ENCODE measurements at regions not wholly inside any gene's neighbourhood (a gene's known extent, or its start where the extent isn't known, plus 50 kb on each side); places are given as distances from the start of the nearest gene placed in this dataset.
"Not testable (repeated sequence)": the region's sequence is repeated elsewhere in the genome, so short reads cannot be mapped to it uniquely, and the experiment has no call there.

DNA sequence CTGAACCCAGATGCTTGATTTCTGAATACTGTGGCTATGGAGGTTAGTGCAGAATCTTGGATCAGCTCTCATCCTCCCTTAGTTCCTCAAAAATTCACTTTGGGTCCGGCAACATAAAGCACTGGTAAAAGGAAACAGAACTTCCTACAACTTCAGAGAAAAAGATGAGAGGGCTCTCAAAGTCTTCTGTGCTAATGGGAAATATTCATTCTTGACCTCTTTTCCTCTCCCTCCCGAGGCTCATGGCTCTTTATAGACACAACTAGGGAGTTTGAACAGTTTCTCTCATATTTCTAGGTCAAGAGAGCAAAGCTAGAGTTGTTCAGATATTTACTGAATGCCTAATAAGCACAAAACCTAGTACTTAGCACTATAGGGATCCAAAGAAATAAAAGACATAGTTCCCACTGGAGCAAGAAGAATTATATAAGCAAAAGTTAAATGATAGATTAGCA lies 124.1 kb upstream of the TCF21 start:
- Histone ChIP-seq H3K4me1 (peaks cover 7% of the 10 kb centered on the region), H3K27ac (no peak overlapping the region), H3K27me3 (no peaks in the 10 kb centered on the region), H3K9me3 (replicated peaks) (no peaks in the 10 kb centered on the region), H3K4me3 (no peak overlapping the region), H3K36me3 (no peaks in the 10 kb centered on the region)
- DNase-seq: no peak

DNA sequence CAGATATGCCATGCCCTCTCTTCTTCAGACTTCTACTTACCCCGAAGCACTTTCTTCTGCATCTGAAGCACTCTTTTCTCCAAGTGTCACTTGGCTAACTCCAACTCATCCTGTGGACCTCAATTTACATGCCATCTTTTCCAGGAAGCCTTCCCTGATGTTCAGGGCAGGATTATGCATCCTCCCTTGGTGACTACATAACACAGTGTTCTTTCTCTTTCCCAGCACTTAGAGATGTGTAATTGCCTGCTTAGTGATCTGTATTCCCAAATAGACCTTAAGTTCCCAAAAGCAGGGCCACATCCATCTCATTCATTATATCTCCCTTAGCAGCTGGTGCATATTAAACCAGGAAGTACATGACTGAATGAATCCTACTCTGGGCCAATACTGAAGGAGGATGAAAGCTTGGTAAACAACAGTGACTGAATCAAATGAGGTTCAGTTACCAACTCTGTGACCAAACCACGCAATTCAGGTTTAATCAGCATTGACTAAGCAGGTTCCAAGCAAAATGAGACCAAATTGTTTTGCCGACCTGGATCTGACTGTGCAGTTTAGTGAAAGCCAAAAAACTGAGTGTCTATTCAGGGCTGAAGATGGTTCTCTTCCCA lies 121.4 kb upstream of the TCF21 start:
- no peak for DNase-seq
- Histone ChIP-seq H3K9me3 (replicated peaks) (no peaks in the 10 kb centered on the region), H3K36me3 (no peaks in the 10 kb centered on the region), H3K27ac (no peak overlapping the region), H3K4me1 (peaks cover 7% of the 10 kb centered on the region), H3K4me3 (no peak overlapping the region), H3K27me3 (no peaks in the 10 kb centered on the region)

DNA sequence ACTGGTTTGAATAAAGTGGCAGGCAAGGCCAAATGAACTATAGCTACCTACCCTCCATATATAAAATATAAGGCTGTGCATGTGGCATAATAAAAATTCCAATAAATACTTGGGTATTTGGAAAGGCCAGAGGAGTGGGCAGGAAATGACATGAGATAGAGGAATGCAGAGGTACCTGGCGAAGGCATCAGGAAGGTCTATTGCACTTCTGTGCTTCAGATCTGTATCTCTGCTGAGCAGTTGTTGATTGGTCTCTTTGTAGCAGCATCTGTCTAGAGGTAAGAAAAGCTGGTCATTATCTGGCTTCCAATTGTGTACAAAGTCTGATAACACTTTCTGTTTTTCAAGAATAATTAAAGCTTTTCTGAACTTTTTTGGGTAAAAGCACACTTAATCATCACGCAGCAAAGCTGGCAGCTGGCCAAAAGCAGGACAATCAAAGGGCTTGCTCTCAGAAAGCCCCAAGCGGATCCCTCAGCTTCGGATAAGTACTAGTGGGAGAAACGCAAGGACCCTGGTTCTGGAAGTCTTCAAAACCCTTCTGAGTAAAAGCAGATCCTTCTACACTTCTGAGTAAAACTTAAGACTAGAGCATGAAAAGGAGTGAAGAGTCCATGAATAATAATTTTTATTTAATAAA lies 120.1 kb upstream of the TCF21 start:
- Histone ChIP-seq H3K27me3 (no peaks in the 10 kb centered on the region), H3K9me3 (replicated peaks) (no peaks in the 10 kb centered on the region), H3K36me3 (no peaks in the 10 kb centered on the region), H3K4me1 (peaks cover 7% of the 10 kb centered on the region), H3K4me3 (no peak overlapping the region), H3K27ac (no peak overlapping the region)
- DNase-seq: peak; percentile 16 to 38

DNA sequence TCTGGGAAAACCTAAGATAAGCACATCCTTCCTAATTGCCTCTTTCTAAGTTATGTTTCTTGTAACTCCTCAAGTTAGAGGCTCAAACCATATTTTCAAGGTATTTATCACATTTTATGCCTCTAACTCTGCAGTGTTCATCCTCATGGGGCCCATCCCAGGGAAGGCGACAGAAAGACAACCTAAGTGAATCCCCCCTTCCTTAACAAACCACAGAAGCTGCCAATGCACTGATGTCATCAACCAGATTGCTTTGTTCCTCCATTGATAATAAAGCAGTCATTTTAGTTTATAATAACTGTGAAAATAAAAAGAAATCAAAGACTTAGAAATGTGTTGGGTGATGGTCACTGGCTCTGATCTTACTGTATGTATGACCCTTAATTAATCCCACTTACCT lies 119.5 kb upstream of the TCF21 start:
- no peak overlapping the region for H3K4me3 ChIP-seq

DNA sequence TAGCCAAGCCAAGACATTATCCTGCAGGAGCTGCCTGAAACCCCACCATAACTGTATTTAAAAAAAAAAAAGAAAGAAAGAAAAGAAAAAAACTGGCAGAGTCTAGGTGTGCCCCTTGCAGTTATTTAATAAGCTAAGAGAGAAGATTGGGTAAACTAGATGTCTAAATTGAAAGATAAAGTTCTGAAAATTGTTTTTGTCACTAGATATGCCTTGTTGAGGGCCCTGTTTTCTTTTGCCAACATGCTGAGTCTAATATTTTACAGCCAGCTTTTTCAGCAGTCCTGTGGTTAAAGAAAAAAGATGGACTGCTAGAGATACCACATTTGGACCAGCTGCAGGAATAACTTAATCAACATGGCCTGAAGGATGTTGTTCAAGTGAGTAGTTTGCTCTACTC lies 116.3 kb upstream of the TCF21 start:
- Histone ChIP-seq H3K36me3 (no peaks in the 10 kb centered on the region), H3K27me3 (no peaks in the 10 kb centered on the region)
- DNase-seq: no peak

More for the DNA sequence above, 119.5 kb upstream of the TCF21 start:
- no peak overlapping the region for H3K27ac ChIP-seq
- H3K27me3 ChIP-seq: no peaks in the 10 kb centered on the region
- no peaks in the 10 kb centered on the region for H3K36me3 ChIP-seq
- H3K4me1 ChIP-seq: peaks cover 3% of the 10 kb centered on the region
- H3K9me3 ChIP-seq (replicated peaks): no peaks in the 10 kb centered on the region
- DNase-seq: peak; percentile 9 to 25

DNA sequence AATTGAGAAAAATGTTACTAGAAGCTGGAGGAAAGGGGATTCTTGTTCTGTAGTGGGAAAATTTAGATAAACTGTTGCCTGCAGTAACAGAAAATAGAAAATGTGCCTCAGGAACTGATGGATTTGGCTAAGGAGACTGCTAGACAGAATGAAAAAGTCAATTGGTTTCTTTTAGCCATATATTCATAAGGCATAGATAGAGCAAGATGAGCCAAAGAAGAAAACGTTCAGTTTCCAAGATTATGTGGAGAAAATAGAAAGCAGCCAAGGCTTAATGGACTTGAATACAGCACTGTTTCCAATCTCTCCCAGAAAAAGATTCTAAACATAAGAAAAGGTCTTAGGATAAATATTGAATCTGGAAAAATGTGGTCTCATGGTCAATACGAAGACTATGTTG lies 115.1 kb upstream of the TCF21 start:
- H3K27ac ChIP-seq: no peak overlapping the region
- no peak for DNase-seq
- no peaks in the 10 kb centered on the region for H3K27me3 ChIP-seq
- no peak overlapping the region for H3K4me3 ChIP-seq
- H3K4me1 ChIP-seq: peaks cover 3% of the 10 kb centered on the region; the same call in 1 of the 2 replicates
- no peaks in the 10 kb centered on the region for H3K9me3 ChIP-seq (replicated peaks)
- no peaks in the 10 kb centered on the region for H3K36me3 ChIP-seq

More for the DNA sequence above, 116.3 kb upstream of the TCF21 start:
- Histone ChIP-seq H3K4me1 (peaks cover 3% of the 10 kb centered on the region; the same call in 1 of the 2 replicates), H3K9me3 (replicated peaks) (no peaks in the 10 kb centered on the region), H3K27ac (no peak overlapping the region), H3K4me3 (no peak overlapping the region)

DNA sequence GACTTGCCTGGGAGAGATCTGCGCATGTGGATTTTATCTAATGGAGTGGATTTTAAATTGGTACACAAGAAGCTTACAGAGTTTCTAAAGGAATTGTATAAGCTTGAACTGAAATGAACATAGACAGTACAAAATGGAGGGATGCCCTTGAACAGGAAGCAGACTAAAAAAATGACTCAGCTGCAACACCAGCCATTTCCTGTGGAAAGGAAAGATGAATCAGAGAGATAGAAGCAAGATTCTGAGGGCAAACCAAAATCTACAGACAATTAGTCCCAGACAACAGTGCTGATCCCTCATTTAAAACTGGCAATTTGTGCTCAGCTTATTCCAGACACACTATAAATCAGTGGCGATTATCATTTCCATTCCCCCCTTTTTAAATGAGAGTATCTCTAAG lies 114.6 kb upstream of the TCF21 start:
- no peak overlapping the region for H3K4me3 ChIP-seq
- H3K36me3 ChIP-seq: no peaks in the 10 kb centered on the region
- H3K4me1 ChIP-seq: peaks cover under 1% of the 10 kb centered on the region; the same call in 1 of the 2 replicates
- no peak overlapping the region for H3K27ac ChIP-seq
- H3K27me3 ChIP-seq: no peaks in the 10 kb centered on the region
- no peak for DNase-seq
- no peaks in the 10 kb centered on the region for H3K9me3 ChIP-seq (replicated peaks)

DNA sequence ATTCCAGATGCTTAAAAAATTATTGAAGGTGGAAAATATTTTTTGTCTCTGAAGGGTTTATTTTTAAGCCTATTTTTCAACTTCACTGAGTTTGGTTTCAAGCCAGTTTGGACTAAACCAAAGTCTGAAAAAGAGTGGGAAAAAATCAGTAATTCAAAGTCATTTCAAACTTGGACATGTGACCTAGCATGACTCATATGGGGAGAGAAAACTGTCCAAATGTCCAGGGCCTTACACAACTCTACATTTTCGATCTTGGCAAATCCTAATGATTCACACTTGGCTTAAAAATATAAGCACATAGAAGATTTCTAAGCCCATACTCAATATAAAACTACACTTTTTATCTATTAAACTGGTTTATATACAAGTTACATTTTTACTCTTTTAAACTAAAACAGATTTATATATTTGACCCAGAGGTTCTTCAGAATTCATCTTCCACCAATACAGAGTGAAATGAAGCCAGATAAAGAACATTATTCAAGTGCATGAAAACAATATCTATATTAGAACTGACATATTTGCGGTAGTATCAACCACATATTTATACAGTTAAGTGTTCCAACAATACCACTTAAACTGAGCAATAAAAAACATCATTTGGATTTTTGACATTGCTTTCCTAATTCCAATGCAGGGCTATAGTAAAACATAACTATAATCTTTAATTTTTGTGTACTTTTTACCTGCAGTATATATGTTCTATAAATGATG lies 110.3 kb upstream of the TCF21 start:
- H3K4me3 ChIP-seq: no peak overlapping the region
- no peaks in the 10 kb centered on the region for H3K4me1 ChIP-seq
- H3K27ac ChIP-seq: no peak overlapping the region
- no peaks in the 10 kb centered on the region for H3K27me3 ChIP-seq
- no peak for DNase-seq
- no peaks in the 10 kb centered on the region for H3K36me3 ChIP-seq
- H3K9me3 ChIP-seq (replicated peaks): no peaks in the 10 kb centered on the region

DNA sequence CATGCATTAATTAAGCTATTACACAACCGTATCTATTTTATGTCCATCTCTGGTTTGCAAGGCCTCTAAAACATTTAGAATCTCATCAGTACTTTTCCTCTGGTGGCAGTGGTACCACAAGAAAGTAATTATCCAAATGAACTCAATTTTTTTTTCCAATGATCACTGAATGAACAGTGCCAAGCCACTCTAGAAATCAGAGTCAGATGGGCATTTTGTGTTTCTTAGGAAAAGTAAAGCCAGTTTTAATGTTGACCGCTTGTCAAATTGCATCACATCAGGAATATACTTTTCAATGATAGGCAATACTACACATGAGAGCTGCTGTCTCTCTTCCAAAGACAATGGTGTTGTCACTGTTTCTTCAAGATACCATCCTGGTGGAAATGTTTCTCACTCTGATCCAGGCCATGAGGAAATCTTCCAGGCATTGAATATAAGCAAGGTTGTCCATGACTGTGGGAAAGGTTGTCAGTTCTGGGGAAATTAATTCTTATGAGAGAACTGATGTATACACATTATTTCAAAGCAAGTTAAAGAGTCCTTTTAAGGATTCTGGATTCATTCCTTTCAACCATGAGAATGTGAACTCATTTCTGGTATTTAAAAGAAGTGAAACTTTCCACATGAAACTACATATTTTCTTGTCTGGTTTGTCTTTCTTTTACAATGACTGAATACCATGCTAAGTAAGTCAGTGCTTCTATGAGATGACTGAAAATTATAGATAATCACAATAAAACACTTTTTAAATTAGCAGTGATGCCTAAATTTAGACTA lies 108.8 kb upstream of the TCF21 start:
- no peak overlapping the region for H3K4me3 ChIP-seq
- no peaks in the 10 kb centered on the region for H3K4me1 ChIP-seq
- no peaks in the 10 kb centered on the region for H3K36me3 ChIP-seq
- DNase-seq: no peak
- H3K9me3 ChIP-seq (replicated peaks): no peaks in the 10 kb centered on the region
- H3K27me3 ChIP-seq: no peaks in the 10 kb centered on the region
- H3K27ac ChIP-seq: no peak overlapping the region

DNA sequence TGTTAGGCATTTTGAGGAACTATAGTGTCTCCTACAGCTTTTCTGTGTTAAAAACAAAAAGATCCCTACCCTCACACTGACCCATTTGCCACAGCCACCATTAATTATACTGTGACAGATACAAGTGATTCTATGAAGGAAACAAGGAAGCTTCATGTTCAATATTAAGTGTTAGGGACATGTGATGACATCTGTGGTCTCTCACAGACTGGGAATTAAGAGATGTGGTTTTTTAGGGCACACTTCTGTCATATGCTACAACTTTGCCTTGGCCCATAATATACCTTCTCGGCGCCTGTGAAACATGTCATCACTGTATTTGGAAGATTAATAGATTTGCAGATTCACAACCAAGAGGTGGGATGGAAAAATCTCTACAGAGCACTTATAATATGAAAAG lies 102.9 kb upstream of the TCF21 start:
- Histone ChIP-seq H3K4me1 (no peaks in the 10 kb centered on the region), H3K27ac (no peak overlapping the region), H3K4me3 (no peak overlapping the region), H3K9me3 (replicated peaks) (no peaks in the 10 kb centered on the region), H3K27me3 (no peaks in the 10 kb centered on the region), H3K36me3 (no peaks in the 10 kb centered on the region)
- DNase-seq: no peak

DNA sequence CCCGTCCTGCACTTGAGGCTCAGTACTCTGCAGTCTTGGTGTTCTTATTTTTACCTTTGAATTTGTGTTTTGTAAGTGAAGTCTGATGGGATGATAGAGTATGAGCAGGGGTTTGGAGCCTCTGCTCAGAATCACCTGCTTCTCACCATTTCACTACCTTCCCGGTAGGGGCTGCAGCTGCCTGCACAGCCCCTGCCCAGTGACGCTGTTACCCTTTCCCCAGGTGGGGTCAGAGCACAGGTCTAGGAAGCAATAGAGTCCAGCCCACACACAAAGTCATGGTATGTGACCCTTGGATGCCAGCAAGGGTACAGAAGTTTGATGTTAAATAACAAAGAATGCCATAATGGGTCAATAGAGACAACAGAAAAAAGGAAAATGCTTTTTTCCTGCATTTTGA lies 101.8 kb upstream of the TCF21 start:
- H3K4me3 ChIP-seq: no peak overlapping the region
- no peaks in the 10 kb centered on the region for H3K4me1 ChIP-seq
- DNase-seq: no peak

DNA sequence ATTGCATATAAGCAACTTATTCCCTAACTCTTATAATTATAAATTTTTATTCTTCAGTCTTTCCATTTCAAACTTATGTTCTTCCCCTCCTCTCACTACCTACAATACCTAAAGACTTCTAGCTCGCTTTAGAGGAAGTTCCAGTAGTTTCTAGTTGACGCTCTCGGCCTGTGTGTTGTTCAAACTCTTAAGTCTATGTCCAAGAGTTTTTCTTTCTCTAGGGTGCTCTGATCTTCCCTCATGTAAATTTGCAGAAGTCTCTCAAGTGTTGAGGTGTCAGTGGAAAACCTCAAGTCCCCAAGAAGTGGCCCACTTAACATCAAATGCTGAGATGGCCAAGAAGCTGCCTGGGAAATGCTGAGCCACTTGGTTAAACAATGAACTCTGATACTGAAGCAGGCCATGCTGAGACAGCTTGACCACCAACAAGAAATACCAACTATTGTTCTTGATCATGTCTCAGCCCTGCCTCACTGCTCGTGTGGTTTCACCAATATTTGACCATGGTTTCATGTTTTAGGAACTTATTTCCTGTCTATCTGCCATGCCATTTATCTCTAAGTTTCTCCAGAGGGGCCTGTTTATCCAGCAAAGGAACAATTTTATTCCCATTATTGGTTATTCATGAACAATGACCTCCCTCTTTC lies 100.9 kb upstream of the TCF21 start:
- no peak overlapping the region for H3K4me3 ChIP-seq
- no peaks in the 10 kb centered on the region for H3K36me3 ChIP-seq
- H3K4me1 ChIP-seq: no peaks in the 10 kb centered on the region
- no peaks in the 10 kb centered on the region for H3K27me3 ChIP-seq
- no peak overlapping the region for H3K27ac ChIP-seq
- DNase-seq: no peak
- H3K9me3 ChIP-seq (replicated peaks): no peaks in the 10 kb centered on the region

More for the DNA sequence above, 101.8 kb upstream of the TCF21 start:
- no peak overlapping the region for H3K27ac ChIP-seq
- H3K36me3 ChIP-seq: no peaks in the 10 kb centered on the region
- no peaks in the 10 kb centered on the region for H3K9me3 ChIP-seq (replicated peaks)
- H3K27me3 ChIP-seq: no peaks in the 10 kb centered on the region

DNA sequence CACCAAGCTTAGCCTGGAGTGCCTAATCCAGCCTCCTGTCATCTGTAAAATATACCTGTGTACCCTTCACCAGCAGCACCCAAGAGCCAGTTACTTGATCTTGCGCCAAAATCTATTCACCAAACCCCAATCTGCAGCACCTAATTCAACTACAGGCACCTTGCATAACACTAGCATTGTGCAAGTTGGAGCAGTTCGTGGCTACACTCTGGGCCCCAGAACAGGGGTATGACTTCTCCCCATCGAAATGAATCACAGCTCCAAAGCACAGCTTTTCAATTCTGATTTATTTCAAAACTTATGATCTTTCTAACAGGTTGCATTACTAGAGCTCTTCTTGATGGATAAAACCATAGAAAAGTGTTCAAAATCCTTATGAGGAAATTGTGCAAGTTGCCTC lies 100.4 kb upstream of the TCF21 start:
- H3K9me3 ChIP-seq (replicated peaks): no peaks in the 10 kb centered on the region

DNA sequence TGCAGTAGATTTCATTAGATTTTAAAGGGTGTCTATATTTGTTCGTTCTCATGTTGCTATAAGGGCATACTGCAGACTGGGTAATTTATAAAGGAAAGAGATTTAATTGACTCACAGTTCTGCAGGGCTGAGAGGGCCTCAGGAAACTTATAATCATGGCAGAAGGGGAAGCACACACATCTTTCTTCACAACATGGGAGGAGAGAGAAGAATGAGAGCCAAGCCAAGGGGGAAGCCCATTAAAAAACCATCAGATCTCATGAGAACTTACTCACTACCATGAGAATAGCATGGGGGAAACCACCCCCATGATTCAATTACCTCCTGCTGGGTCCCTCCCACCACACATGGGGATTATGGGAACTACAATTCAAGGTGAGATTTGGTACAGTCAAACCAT lies 99.5 kb upstream of the TCF21 start:
- H3K36me3 ChIP-seq; H3K27ac ChIP-seq; H3K4me1 ChIP-seq; H3K27me3 ChIP-seq; DNase-seq; H3K9me3 ChIP-seq (replicated peaks); H3K4me3 ChIP-seq: not testable (repeated sequence)

More for the DNA sequence above, 100.4 kb upstream of the TCF21 start:
- Histone ChIP-seq H3K27ac (no peak overlapping the region), H3K4me3 (no peak overlapping the region), H3K36me3 (no peaks in the 10 kb centered on the region), H3K4me1 (no peaks in the 10 kb centered on the region), H3K27me3 (no peaks in the 10 kb centered on the region)
- DNase-seq: no peak
